Panc1 (cell line): ENCODE measurements at regions not wholly inside any gene's neighbourhood (a gene's known extent, or its start where the extent isn't known, plus 50 kb on each side); places are given as distances from the start of the nearest gene placed in this dataset.

Experiments
- ATAC-seq: fragments of 200-7000 bp; cut with Tn5 transposase; 2 replicates; pipeline ENCODE4 v1.9.1; 2020; ENCODE audit warnings: mild to moderate bottlenecking, moderate library complexity
- BruUV-seq: library from RNA; stranded (reverse); fragments of 400-500 nt; replicated peaks from 2 replicates; lab custom pipeline; 2021; lab: Mats Ljungman, UMichigan
- CTCF ChIA-PET: fragments of 300-600 bp; sonication (Branson Sonifier 250); formaldehyde crosslinking; loops from one replicate; lab custom pipeline; 2022; ENCODE audit warnings: antibody characterized with exemption; lab: Charles Lee
- POLR2A ChIA-PET: fragments of 300-600 bp; sonication (Branson Sonifier 250); formaldehyde crosslinking; loops from one replicate; lab custom pipeline; 2022; ENCODE audit warnings: antibody characterized with exemption; lab: Charles Lee
- DNase-seq: peaks from one replicate; pipeline ENCODE4 v3.0.0-alpha.2; 2010; ENCODE audit warnings: low read depth, low spot score
- H3K27ac ChIP-seq: 2 replicates; pipeline ENCODE4 v1.5.1; 2011; ENCODE audit warnings: mild to moderate bottlenecking, low read length, inconsistent platforms
- H3K27me3 ChIP-seq: fragments of 200-500 bp; sonication (Bioruptor generic); 2 replicates; pipeline ENCODE4 v1.6.0; 2014; ENCODE audit warnings: low read length, inconsistent platforms; ENCODE audit not compliant: control insufficient read depth, insufficient read depth
- H3K36me3 ChIP-seq: fragments of 200-500 bp; sonication (Bioruptor generic); 2 replicates; pipeline ENCODE4 v1.5.1; 2014; ENCODE audit warnings: inconsistent platforms, mild to moderate bottlenecking, low read length, moderate library complexity; ENCODE audit not compliant: control insufficient read depth, insufficient read depth
- H3K4me1 ChIP-seq: 2 replicates; pipeline ENCODE4 v1.5.1; 2011; ENCODE audit warnings: inconsistent platforms, mild to moderate bottlenecking, low read length, moderate library complexity; ENCODE audit not compliant: control insufficient read depth, insufficient read depth
- H3K4me3 ChIP-seq, 2 experiments: 2 replicates each; pipeline ENCODE4 v1.5.1; 2011 to 2012; ENCODE audit warnings: low read depth in 2 of 2, low read length in 2 of 2, mild to moderate bottlenecking in 2 of 2, inconsistent platforms in 1 of 2, moderate library complexity in 1 of 2
- H3K9me3 ChIP-seq: fragments of 200-500 bp; sonication (Bioruptor generic); 2 replicates; pipeline ENCODE4 v1.5.1; 2014; ENCODE audit warnings: low read depth, mild to moderate bottlenecking, inconsistent platforms, low read length, moderate library complexity; ENCODE audit not compliant: control insufficient read depth, insufficient read depth
- CTCF ChIP-seq: fragments of 450-650 bp; IDR thresholded peaks from 2 replicates; pipeline ENCODE4 v1.5.1; 2017; ENCODE audit warnings: mild to moderate bottlenecking
- POLR2AphosphoS5 ChIP-seq: IDR thresholded peaks from 2 replicates; pipeline ENCODE4 v1.6.1; 2012; ENCODE audit warnings: mild to moderate bottlenecking, low read depth, low read length, moderate library complexity
- REST ChIP-seq, 2 experiments: IDR thresholded peaks; 2 replicates each; pipeline ENCODE4 v1.6.1; 2011 to 2012; ENCODE audit warnings: low read depth in 2 of 2, control low read depth in 1 of 2, low read length in 1 of 2, mild to moderate bottlenecking in 1 of 2, moderate library complexity in 1 of 2; ENCODE audit not compliant: insufficient read depth in 1 of 2
- SIN3A ChIP-seq: IDR thresholded peaks from 2 replicates; pipeline ENCODE4 v1.6.1; 2012; ENCODE audit warnings: low read depth, mild to moderate bottlenecking, low read length, moderate library complexity, borderline replicate concordance; ENCODE audit not compliant: insufficient read depth
- TCF7L2 ChIP-seq: IDR thresholded peaks from 2 replicates; pipeline ENCODE4 v1.6.1; 2011; ENCODE audit warnings: mild to moderate bottlenecking, low read depth, low read length, inconsistent platforms
- in situ Hi-C: cut with HindIII; loops from 2 replicates; pipeline ENCODE4 v1.10.0; 2016; ENCODE audit warnings: low sequenced_read_pairs, low pct_unique_long_range_greater_than_20kb
- intact Hi-C: fragments of 100-400 bp; cut with micrococcal nuclease; formaldehyde crosslinking; loops from one replicate; pipeline ENCODE4 v1.10.0; 2022; ENCODE audit not compliant: unreplicated experiment

- no peak for ATAC-seq
- CTCF ChIA-PET = no interaction called here
Measured at GRCh38 chr2:221691571-221691970, 119.5 kb upstream of the EPHA4 start.

GRCh38 chr2:221689140-221689539 is 117.0 kb upstream of the EPHA4 start:
- H3K4me1 ChIP-seq = no peaks in the 10 kb centered on the region
- no TSS peak for BruUV-seq
- H3K4me3 ChIP-seq = no peak overlapping the region
- TF ChIP-seq TCF7L2 (no peak), CTCF (no peak), POLR2AphosphoS5 (no peak), REST (IDR thresholded peaks at IDR 0.05; ENCODE audit: insufficient read depth in 1 of 2, low read depth in 2 of 2, low read length in 1 of 2) (no peak), SIN3A (no peak)
- CTCF ChIA-PET = no interaction called here
- ATAC-seq (no peak), DNase-seq (no peak)
- H3K36me3 ChIP-seq = no peaks in the 10 kb centered on the region
- POLR2A ChIA-PET = no interaction called here
- H3K27me3 ChIP-seq = no peaks in the 10 kb centered on the region
- no peak overlapping the region for H3K27ac ChIP-seq
- H3K9me3 ChIP-seq = no peaks in the 10 kb centered on the region
- intact Hi-C loops = no loop called here
- in situ Hi-C loops = no loop called here

More at GRCh38 chr2:221691571-221691970, 119.5 kb upstream of the EPHA4 start:
- Histone ChIP-seq H3K36me3 (no peaks in the 10 kb centered on the region), H3K27ac (no peak overlapping the region), H3K4me3 (no peak overlapping the region), H3K27me3 (no peaks in the 10 kb centered on the region), H3K9me3 (no peaks in the 10 kb centered on the region), H3K4me1 (no peaks in the 10 kb centered on the region)
- in situ Hi-C loops = no loop called here
- POLR2A ChIA-PET = no interaction called here
- TF ChIP-seq SIN3A (no peak), CTCF (no peak)
- no TSS peak for BruUV-seq
- no peak for DNase-seq
- intact Hi-C loops = no loop called here
